ENCODE measurements at regions not wholly inside any gene's neighbourhood (a gene's known extent, or its start where the extent isn't known, plus 50 kb on each side); places are given as distances from the start of the nearest gene placed in this dataset.

- no peaks in the 10 kb centered on the region for H3K4me1 ChIP-seq
- intact Hi-C loops (cut with DNase I), result no loop called here
- no peak for ATAC-seq
These were observed 1044.5 kb downstream of the TUSC7 start for GRCh38 chr3:117754058-117754457.

DNA sequence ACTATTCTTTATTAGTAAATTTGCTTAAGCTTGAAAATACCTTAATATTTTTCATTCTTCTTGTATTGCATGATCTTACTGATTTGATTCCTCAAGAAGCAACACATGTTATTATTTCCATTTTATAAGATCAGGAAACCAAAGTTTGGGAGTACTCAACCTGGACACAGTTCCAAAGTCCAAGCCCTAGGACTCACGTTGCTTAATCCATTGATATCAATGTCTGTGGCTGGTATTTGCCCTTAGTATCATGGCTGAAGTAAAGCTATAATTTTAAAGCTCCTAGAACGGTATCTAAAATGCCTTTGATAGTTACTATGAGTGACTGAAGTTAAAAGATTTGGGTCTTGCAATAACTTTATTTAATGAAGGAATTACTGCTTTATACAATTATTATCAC is 1045.3 kb downstream of the TUSC7 start:
- intact Hi-C loops (cut with DNase I), result no loop called here
- DNase-seq (no peak), ATAC-seq (no peak)
- Histone ChIP-seq H3K36me3 (no peaks in the 10 kb centered on the region), H3K4me1 (no peaks in the 10 kb centered on the region), H3K27me3 (ENCODE audit: low read depth) (no peaks in the 10 kb centered on the region), H3K27ac (no peak overlapping the region), H3K4me3 (no peak overlapping the region), H3K9me3 (no peaks in the 10 kb centered on the region)
- TF ChIP-seq CTCF (IDR thresholded peaks at IDR 0.05), result no peak

More at GRCh38 chr3:117754058-117754457, 1044.5 kb downstream of the TUSC7 start:
- Histone ChIP-seq H3K27me3 (ENCODE audit: low read depth) (no peaks in the 10 kb centered on the region), H3K4me3 (no peak overlapping the region), H3K36me3 (no peaks in the 10 kb centered on the region), H3K9me3 (no peaks in the 10 kb centered on the region), H3K27ac (no peak overlapping the region)
- DNase-seq, result no peak
- no peak for TF ChIP-seq CTCF (IDR thresholded peaks at IDR 0.05)

DNA sequence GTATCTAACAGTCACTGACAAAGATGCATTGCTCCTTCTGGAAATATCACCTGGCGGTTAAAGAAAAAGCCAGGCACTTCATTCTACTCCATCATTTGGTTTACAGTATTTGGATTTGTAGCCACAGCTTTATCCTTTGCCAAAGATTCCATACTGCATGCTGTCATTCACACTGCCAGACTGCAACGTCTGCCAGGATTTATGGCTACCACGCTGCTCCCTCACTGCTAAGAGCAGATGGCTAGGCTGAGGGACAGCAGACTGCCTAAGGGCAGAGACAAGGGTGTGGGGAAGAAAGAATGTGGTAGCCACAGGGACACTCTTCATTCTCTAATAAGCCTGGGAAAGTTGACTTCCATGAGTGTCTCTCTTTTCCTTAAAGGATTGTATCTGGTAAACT is 1047.0 kb downstream of the TUSC7 start:
- H3K27ac ChIP-seq, result no peak overlapping the region
- no peaks in the 10 kb centered on the region for H3K9me3 ChIP-seq
- no peaks in the 10 kb centered on the region for H3K36me3 ChIP-seq
- no peaks in the 10 kb centered on the region for H3K4me1 ChIP-seq
- H3K4me3 ChIP-seq, result no peak overlapping the region
- TF ChIP-seq CTCF (IDR thresholded peaks at IDR 0.05), result no peak
- H3K27me3 ChIP-seq (ENCODE audit: low read depth), result no peaks in the 10 kb centered on the region
- intact Hi-C loops (cut with DNase I), result no loop called here
- DNase-seq (no peak), ATAC-seq (no peak)

- H3K4me1 ChIP-seq, result no peaks in the 10 kb centered on the region
- no peaks in the 10 kb centered on the region for H3K9me3 ChIP-seq
- H3K36me3 ChIP-seq, result no peaks in the 10 kb centered on the region
- no peak for TF ChIP-seq CTCF (IDR thresholded peaks at IDR 0.05)
- ATAC-seq, result no peak
- H3K27ac ChIP-seq, result no peak overlapping the region
- intact Hi-C loops (cut with DNase I), result no loop called here
- no peak for DNase-seq
- no peaks in the 10 kb centered on the region for H3K27me3 ChIP-seq (ENCODE audit: low read depth)
- H3K4me3 ChIP-seq, result no peak overlapping the region
These were observed 1052.4 kb downstream of the TUSC7 start for GRCh38 chr3:117761703-117762620.

GRCh38 chr3:117762621-117763037 is 1053.0 kb downstream of the TUSC7 start:
- Histone ChIP-seq H3K27ac (no peak overlapping the region), H3K36me3 (no peaks in the 10 kb centered on the region), H3K4me1 (no peaks in the 10 kb centered on the region), H3K4me3 (no peak overlapping the region), H3K27me3 (ENCODE audit: low read depth) (no peaks in the 10 kb centered on the region), H3K9me3 (no peaks in the 10 kb centered on the region)
- TF ChIP-seq CTCF (IDR thresholded peaks at IDR 0.05), result no peak
- DNase-seq (no peak), ATAC-seq (no peak)
- intact Hi-C loops (cut with DNase I), result no loop called here

All from lower lobe of right lung (tissue), 2 donors.